ENCODE measurements at regions not wholly inside any gene's neighbourhood (a gene's known extent, or its start where the extent isn't known, plus 50 kb on each side); places are given as distances from the start of the nearest gene placed in this dataset.
"Not testable (repeated sequence)": the region's sequence is repeated elsewhere in the genome, so short reads cannot be mapped to it uniquely, and the experiment has no call there.

DNA sequence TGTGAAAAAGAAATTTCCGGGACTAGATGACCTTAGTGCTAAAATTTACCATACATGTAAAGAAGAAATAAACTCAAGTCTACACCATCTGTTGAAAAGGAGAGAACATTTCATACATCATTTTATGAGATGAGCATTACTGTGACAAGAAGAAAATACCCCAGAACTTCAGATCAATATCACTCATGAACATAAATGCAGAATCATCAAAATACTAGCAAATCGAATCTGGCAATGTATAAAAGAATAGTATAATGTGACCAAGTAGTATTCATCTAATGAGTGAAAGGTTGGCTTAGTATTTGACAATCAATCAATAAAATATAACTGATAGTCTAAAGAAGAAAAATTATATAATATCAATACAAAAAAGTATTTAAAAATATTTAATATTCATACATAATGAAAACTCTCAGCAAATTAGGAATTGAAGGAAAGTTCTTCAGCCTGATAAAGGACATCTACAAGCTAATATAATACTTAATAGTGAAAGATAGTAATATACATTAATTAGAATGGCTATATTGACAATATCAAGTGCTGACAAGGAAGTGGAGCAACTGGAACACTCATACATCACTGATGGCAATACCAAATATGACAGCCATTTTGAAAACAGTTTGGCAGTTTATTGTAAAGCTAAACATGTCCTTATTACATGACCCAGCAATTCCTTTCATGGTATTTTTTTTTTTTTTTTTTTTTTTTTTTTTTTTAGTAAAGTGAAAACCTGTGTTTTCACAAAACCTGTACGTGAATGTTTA lies 231.4 kb upstream of the ZEB2 start:
- H3K4me1 Mint-ChIP-seq, result no peaks in the 10 kb centered on the region
- H3K9me3 Mint-ChIP-seq, result peaks cover 12% of the 10 kb centered on the region
- no peak for ATAC-seq (ENCODE audit: low read depth)
- H3K4me3 Mint-ChIP-seq, result no peak overlapping the region
- H3K27me3 Mint-ChIP-seq, result no peaks in the 10 kb centered on the region
- H3K27ac Mint-ChIP-seq, result no peak overlapping the region
- H3K36me3 Mint-ChIP-seq, result no peaks in the 10 kb centered on the region
- no peak for DNase-seq
- POLR2A ChIA-PET, result no interaction called here

DNA sequence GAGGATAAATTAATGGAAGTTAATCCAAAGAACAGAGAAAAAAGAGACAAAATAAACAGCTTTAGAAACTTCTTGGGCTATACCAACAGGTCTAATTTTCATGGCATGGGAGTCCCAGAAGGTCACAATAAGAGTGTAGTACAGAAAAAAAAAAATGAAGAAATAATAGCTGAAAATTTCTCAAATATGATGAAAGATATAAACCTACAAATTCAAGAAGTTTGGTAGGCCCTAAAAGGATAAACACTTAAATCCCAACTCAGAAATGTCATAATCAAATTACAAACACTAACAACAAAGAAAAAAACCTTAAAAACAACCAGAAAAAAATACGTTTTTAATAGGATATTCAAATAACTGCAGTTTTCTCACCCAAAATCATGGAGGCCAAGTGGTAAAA lies 229.3 kb upstream of the ZEB2 start:
- peaks cover 12% of the 10 kb centered on the region for H3K9me3 Mint-ChIP-seq
- no peak for DNase-seq
- ATAC-seq (ENCODE audit: low read depth), result no peak
- POLR2A ChIA-PET, result no interaction called here
- H3K27me3 Mint-ChIP-seq, result no peaks in the 10 kb centered on the region
- no peaks in the 10 kb centered on the region for H3K4me1 Mint-ChIP-seq
- H3K4me3 Mint-ChIP-seq, result no peak overlapping the region
- H3K27ac Mint-ChIP-seq, result no peak overlapping the region
- H3K36me3 Mint-ChIP-seq, result no peaks in the 10 kb centered on the region

DNA sequence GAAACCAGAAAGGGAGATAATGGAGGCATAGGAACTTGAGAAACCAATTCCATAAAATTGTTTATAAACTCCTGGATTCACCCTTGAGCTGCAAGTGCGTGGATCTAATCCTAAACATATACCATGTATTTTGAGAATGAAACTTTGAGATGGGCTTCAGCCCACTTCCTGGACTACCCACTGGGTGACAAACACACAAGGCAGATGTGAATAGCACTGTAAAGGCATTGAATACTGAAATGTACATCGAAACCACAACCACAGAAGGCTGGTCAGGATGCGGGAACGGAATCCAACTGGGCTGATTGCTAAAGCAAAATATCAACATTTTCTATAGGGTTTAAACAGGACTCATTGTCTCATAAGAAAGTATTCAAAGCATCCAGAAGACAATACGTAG lies 228.5 kb upstream of the ZEB2 start:
- POLR2A ChIA-PET, result no interaction called here
- no peaks in the 10 kb centered on the region for H3K4me1 Mint-ChIP-seq
- H3K9me3 Mint-ChIP-seq, result peaks cover 12% of the 10 kb centered on the region
- no peaks in the 10 kb centered on the region for H3K36me3 Mint-ChIP-seq
- H3K4me3 Mint-ChIP-seq, result no peak overlapping the region
- DNase-seq (no peak), ATAC-seq (ENCODE audit: low read depth) (no peak)
- no peaks in the 10 kb centered on the region for H3K27me3 Mint-ChIP-seq
- H3K27ac Mint-ChIP-seq, result no peak overlapping the region

DNA sequence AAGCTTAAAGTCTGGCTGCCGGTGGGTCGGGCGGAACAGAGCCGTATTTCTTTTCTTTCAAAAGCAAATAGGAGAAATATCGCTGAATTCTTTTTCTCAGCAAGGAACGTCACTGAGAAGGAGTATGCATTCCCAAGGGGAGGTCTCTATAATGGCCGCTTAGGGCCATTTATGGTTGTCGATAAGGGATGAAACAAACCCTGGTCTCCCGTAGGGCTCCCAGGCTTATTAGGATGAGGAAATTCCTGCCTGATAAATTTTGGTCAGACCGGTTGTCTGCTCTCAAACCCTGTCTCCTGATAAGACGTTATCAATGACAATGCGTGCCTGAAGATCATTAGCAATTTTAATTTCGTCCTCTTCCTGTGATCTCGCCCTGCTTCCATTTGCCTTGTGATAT lies 227.7 kb upstream of the ZEB2 start:
- H3K4me3 Mint-ChIP-seq, result no peak overlapping the region
- DNase-seq, result no peak
- H3K4me1 Mint-ChIP-seq, result no peaks in the 10 kb centered on the region
- no peak for ATAC-seq (ENCODE audit: low read depth)
- peaks cover 12% of the 10 kb centered on the region for H3K9me3 Mint-ChIP-seq
- POLR2A ChIA-PET, result no interaction called here
- H3K27ac Mint-ChIP-seq, result no peak overlapping the region
- H3K36me3 Mint-ChIP-seq, result no peaks in the 10 kb centered on the region
- H3K27me3 Mint-ChIP-seq, result no peaks in the 10 kb centered on the region

DNA sequence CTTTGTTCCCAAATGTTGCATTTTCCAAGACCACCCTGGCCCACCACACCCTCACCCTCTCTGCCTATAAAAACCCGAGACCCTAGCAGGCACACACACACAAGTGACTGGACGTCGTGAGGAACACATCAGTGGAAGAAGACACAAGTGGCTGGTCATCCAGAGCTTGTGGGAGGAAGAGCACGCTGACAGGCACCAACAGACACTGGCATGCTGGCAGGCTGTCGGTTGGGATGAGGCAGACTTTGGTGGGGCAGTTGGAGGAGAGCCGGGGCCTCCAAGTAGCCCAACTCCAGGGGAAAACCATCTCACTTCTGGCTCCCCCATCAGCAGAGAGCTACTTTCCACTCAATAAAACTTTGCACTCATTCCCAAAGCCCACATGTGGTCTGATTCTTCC lies 225.5 kb upstream of the ZEB2 start:
- Mint-ChIP-seq H3K4me1 (no peaks in the 10 kb centered on the region), H3K9me3 (peaks cover 12% of the 10 kb centered on the region), H3K36me3 (no peaks in the 10 kb centered on the region), H3K27ac (no peak overlapping the region), H3K4me3 (no peak overlapping the region), H3K27me3 (no peaks in the 10 kb centered on the region)
- ATAC-seq (ENCODE audit: low read depth), result no peak
- POLR2A ChIA-PET, result no interaction called here
- no peak for DNase-seq

DNA sequence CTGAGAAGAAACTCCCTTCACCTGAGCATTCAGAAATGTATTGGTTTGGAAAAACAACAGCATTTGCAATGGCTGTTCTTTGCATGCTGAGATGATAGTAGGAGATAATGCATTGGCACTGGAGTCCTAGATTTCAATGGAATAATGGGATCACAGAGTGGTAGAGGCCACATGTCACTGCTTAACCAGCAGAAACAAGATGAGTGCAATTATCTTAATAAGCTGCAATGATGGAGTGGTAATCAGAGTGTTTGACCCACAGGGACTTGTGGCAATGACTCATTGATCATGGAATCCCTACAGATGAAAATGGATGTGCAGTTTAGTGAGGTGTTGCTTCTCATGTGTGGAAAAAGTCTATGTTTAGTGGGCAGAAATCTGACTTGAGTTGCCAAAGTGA lies 218.8 kb upstream of the ZEB2 start:
- no peak overlapping the region for H3K4me3 Mint-ChIP-seq
- POLR2A ChIA-PET, result no interaction called here
- H3K9me3 Mint-ChIP-seq, result no peaks in the 10 kb centered on the region
- peaks cover 3% of the 10 kb centered on the region for H3K27me3 Mint-ChIP-seq
- no peak for DNase-seq
- no peaks in the 10 kb centered on the region for H3K36me3 Mint-ChIP-seq
- no peak overlapping the region for H3K27ac Mint-ChIP-seq
- no peaks in the 10 kb centered on the region for H3K4me1 Mint-ChIP-seq
- no peak for ATAC-seq (ENCODE audit: low read depth)

DNA sequence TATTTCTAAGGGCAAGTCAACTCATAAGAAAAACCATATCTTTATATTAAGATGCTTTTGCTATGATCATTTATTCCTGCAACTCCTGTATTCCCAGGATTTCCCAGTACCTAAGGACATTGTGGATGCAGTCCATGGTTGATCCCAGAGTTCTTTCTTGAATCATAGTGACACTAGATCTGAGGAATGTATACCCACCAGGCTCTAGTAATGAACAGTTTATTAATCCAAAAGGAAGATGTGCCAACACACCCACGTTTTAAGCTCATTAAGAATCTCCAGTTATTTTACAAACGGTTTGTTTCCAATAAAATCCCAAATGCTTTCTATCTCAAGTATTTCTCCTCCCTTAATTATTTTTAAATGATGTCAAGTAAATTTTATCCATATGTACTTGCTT lies 210.8 kb upstream of the ZEB2 start:
- H3K4me1 Mint-ChIP-seq, result no peaks in the 10 kb centered on the region
- H3K4me3 Mint-ChIP-seq, result no peak overlapping the region

DNA sequence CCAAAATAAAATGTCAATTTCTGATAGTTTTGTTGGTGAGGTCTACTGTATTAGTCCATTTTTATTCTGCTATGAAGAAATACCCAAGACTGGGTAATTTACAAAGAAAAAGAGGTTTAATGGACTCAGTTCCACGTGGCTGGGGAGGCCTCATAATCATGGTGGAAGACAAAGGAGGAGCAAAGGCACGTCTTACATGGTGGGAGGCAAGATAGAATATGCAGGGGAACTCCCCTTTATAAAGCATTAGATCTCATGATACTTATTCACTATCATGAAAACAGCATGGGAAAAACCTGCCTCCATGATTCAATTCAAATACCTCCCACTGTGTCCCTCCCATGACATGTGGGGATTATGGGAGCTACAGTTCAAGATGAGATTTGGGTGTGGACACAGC lies 204.5 kb upstream of the ZEB2 start:
- H3K27me3 Mint-ChIP-seq; H3K4me3 Mint-ChIP-seq; DNase-seq; POLR2A ChIA-PET; H3K4me1 Mint-ChIP-seq; ATAC-seq (ENCODE audit: low read depth); H3K27ac Mint-ChIP-seq; H3K9me3 Mint-ChIP-seq; H3K36me3 Mint-ChIP-seq: not testable (repeated sequence)

More for the DNA sequence above, 210.8 kb upstream of the ZEB2 start:
- DNase-seq (no peak), ATAC-seq (ENCODE audit: low read depth) (no peak)
- Mint-ChIP-seq H3K27ac (no peak overlapping the region), H3K27me3 (no peaks in the 10 kb centered on the region), H3K36me3 (no peaks in the 10 kb centered on the region), H3K9me3 (no peaks in the 10 kb centered on the region)
- POLR2A ChIA-PET, result no interaction called here

DNA sequence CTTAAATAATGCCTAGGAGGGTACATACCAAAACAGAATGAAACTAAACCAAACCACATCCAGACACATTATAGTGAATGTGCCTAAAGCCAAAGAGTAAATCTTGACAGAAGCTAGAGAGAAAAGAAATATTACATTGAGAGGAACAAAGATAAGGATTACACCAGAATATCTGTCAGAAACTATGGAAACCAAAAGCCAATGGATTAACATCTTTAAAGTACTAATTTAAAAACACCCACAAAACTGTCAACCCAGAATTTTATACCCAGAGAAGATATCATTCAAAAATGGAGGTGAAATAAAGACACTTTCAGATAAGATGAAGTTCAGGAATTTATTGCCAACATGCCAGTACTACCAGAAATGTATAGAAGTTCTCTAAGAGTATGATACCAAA lies 198.5 kb upstream of the ZEB2 start:
- DNase-seq (no peak), ATAC-seq (ENCODE audit: low read depth) (no peak)
- POLR2A ChIA-PET, result no interaction called here
- H3K36me3 Mint-ChIP-seq, result no peaks in the 10 kb centered on the region
- peaks cover 7% of the 10 kb centered on the region for H3K27me3 Mint-ChIP-seq
- peaks cover 9% of the 10 kb centered on the region for H3K9me3 Mint-ChIP-seq
- H3K4me1 Mint-ChIP-seq, result no peaks in the 10 kb centered on the region
- no peak overlapping the region for H3K4me3 Mint-ChIP-seq
- no peak overlapping the region for H3K27ac Mint-ChIP-seq

DNA sequence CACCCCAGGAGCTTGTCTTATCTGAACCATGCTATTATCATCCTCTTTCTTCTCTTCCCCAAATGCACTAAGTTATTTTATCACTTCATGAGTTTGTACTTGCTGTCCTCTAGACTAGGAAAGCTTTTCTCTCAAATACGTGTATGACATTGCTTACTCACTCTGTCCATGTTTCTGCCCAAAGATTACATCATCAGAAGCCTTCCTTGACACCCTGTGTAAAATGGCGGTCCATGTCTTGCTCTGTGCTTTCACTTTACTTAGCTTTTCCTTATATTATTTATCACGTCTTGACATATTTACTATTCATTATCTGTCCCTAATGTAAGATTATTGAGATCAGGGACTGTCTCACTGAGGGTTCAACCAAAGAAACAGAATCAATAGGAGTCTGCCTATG lies 196.1 kb upstream of the ZEB2 start:
- no peak for DNase-seq
- Mint-ChIP-seq H3K4me1 (no peaks in the 10 kb centered on the region), H3K36me3 (no peaks in the 10 kb centered on the region), H3K4me3 (no peak overlapping the region), H3K9me3 (peaks cover 9% of the 10 kb centered on the region), H3K27me3 (peaks cover 7% of the 10 kb centered on the region), H3K27ac (no peak overlapping the region)
- POLR2A ChIA-PET, result no interaction called here
- no peak for ATAC-seq (ENCODE audit: low read depth)

DNA sequence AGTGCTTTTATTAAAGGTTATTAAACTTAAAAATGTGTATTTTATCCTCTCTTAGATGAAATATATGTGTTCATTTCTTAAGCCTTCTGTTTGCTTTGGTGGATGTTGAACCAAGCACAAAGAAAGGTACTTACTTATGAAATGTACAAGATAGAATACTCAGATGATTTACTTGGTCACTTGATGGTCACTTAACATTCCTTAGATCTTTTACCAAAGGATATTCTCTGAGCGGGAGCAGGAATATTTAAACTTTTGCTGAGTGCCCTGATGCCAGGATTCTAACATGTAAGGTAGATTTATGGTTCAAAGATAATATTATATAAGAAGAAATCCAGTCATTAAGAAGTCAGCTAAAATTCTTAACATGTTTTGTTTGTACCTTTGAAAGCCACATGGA lies 193.5 kb upstream of the ZEB2 start:
- ATAC-seq (ENCODE audit: low read depth) (no peak), DNase-seq (no peak)
- Mint-ChIP-seq H3K27me3 (peaks cover 7% of the 10 kb centered on the region), H3K4me1 (no peaks in the 10 kb centered on the region), H3K9me3 (peaks cover 9% of the 10 kb centered on the region), H3K27ac (no peak overlapping the region), H3K36me3 (no peaks in the 10 kb centered on the region), H3K4me3 (no peak overlapping the region)
- POLR2A ChIA-PET, result no interaction called here

DNA sequence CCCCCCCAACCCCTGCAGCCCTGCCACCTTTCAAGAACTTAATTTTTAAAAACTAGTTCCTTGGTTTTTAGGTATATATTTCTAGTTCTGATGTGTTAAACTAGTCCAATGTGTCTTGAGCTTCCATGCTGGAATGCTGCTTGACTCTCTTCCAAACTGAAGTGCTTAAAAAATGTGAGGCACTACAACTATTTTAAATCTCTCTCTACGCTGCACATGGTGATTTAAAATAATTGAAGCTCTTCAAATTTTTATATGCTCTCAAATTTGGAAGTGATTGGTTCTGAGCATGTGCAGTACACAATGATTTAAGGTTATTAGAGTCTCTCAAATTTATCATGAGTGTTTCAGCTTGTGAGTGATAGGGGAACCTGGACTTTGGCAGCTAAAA lies 192.6 kb upstream of the ZEB2 start:
- H3K27ac Mint-ChIP-seq, result no peak overlapping the region
- no peaks in the 10 kb centered on the region for H3K36me3 Mint-ChIP-seq
- H3K9me3 Mint-ChIP-seq, result peaks cover 3% of the 10 kb centered on the region
- ATAC-seq (ENCODE audit: low read depth) (no peak), DNase-seq (no peak)
- peaks cover 7% of the 10 kb centered on the region for H3K27me3 Mint-ChIP-seq
- no peaks in the 10 kb centered on the region for H3K4me1 Mint-ChIP-seq
- H3K4me3 Mint-ChIP-seq, result no peak overlapping the region
- POLR2A ChIA-PET, result interaction anchor here (0.5 kb wide), 1 partner anchor 54 kb away, joined by 5 read pairs; no protein-coding TSS in a partner anchor

DNA sequence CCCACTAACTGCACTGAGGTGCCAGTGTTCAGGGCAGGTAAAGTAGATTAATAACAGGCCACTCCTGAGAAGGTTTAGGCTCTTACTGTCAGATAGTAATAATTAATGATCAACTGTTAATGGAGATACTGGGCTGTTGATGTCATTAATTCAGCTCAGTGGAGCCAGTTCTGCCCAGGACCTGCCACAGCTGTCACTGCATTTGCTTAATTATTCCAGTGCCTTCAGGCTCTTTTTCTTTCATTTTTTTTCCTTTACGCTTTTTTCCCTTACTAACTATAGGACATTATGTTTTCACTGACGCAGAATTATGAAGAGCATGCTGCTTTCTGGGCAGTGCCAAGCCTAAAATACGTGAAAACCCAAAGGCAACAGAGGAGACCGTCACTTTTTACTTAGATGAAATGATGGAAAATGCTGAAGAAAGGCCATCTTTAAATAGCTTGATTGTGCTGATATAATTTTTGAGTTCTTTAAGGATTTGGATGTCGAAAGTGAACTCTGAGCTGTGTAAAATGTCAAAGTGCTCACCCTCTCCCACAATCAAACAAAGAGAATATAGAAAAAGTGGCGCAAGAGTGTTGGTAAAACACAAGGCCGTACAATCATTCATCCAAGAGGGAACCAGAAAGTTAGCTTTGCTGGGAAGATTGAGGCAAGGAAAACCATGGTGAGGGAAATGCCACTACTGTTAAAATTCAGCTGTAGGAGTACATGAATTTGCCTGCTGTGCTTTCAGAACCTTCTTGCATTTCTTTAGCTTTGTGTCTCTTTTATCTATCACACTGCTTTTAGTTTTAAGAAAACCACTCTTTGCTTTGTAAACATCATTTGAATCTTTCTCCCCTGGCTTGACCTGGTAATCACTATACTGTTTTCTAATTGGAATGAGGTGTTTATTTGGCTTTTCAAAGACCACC lies 192.0 kb upstream of the ZEB2 start:
- Mint-ChIP-seq H3K9me3 (no peaks in the 10 kb centered on the region), H3K4me1 (no peaks in the 10 kb centered on the region), H3K27me3 (peaks cover 7% of the 10 kb centered on the region), H3K27ac (no peak overlapping the region), H3K36me3 (no peaks in the 10 kb centered on the region), H3K4me3 (no peak overlapping the region)
- DNase-seq, result no peak
- ATAC-seq (ENCODE audit: low read depth), result no peak
- POLR2A ChIA-PET, result no interaction called here

DNA sequence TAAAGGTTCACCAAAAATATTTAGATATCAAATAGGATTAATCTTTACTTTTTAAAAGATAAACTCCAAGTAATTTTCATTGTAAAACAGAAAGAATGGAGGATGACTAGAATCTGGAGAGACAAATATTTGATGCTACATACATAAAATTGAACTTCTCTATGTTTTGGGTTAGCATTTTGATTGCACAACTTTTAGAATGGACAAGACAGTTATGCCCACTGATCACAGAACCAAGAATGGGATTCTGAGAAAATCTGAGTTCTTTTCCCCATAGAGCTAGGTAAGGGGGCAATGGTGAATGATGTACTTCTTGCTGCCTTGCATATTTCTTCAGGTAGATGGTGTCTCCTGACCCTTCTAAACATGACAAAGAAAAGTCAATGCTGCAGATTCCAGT lies 191.2 kb upstream of the ZEB2 start:
- DNase-seq (no peak), ATAC-seq (ENCODE audit: low read depth) (no peak)
- H3K4me1 Mint-ChIP-seq, result no peaks in the 10 kb centered on the region
- POLR2A ChIA-PET, result no interaction called here
- H3K27ac Mint-ChIP-seq, result no peak overlapping the region
- H3K36me3 Mint-ChIP-seq, result no peaks in the 10 kb centered on the region
- peaks cover 7% of the 10 kb centered on the region for H3K27me3 Mint-ChIP-seq
- H3K4me3 Mint-ChIP-seq, result no peak overlapping the region
- no peaks in the 10 kb centered on the region for H3K9me3 Mint-ChIP-seq

Data from activated naive CD8-positive, alpha-beta T cell treated with anti-CD3 and anti-CD28 coated beads, Interleukin-2, amount 10 ng/mL, durations not matched to agents 7 days and 5 days (primary cell).